NOMO-1 treated with DMSO at 0.1 percent for 48 hours (cell line): ENCODE measurements at regions not wholly inside any gene's neighbourhood (a gene's known extent, or its start where the extent isn't known, plus 50 kb on each side); places are given as distances from the start of the nearest gene placed in this dataset.

Source experiments
- DNase-seq: peaks from one replicate; lab custom pipeline; 2025; ENCODE audit not compliant: unreplicated experiment; lab: John Stamatoyannopoulos, UW

- no peak for DNase-seq
These were observed 308.1 kb downstream of the CDH26 start for GRCh38 chr20:60266177-60266823.

GRCh38 chr20:60268491-60268890, 310.3 kb downstream of the CDH26 start:
- no peak for DNase-seq

- no peak for DNase-seq
These were observed 311.4 kb downstream of the CDH26 start for GRCh38 chr20:60269573-60270162.

GRCh38 chr20:60270341-60270740, 312.1 kb downstream of the CDH26 start:
- DNase-seq: no peak

- DNase-seq: no peak
These were observed 313.4 kb downstream of the CDH26 start for GRCh38 chr20:60271597-60271996.

GRCh38 chr20:60272790-60273189, 314.6 kb downstream of the CDH26 start:
- no peak for DNase-seq

- no peak for DNase-seq
These were observed 316.5 kb downstream of the CDH26 start for GRCh38 chr20:60274717-60275116.

- no peak for DNase-seq
These were observed 323.1 kb downstream of the CDH26 start for GRCh38 chr20:60281295-60281694.

GRCh38 chr20:60283281-60283680, 325.1 kb downstream of the CDH26 start:
- no peak for DNase-seq

- no peak for DNase-seq
These were observed 328.5 kb downstream of the CDH26 start for GRCh38 chr20:60286764-60287163.

GRCh38 chr20:60288945-60289344, 330.7 kb downstream of the CDH26 start:
- DNase-seq: no peak

- peak; percentile 32 for DNase-seq
These were observed 333.8 kb downstream of the CDH26 start for GRCh38 chr20:60292001-60292520.

- no peak for DNase-seq
These were observed 336.4 kb downstream of the CDH26 start for GRCh38 chr20:60294632-60295031.

GRCh38 chr20:60295214-60295613, 337.0 kb downstream of the CDH26 start:
- DNase-seq: no peak

- no peak for DNase-seq
These were observed 339.4 kb downstream of the CDH26 start for GRCh38 chr20:60297649-60298048.

- DNase-seq: no peak
These were observed 340.4 kb downstream of the CDH26 start for GRCh38 chr20:60298647-60299046.

- DNase-seq: no peak
These were observed 341.7 kb downstream of the CDH26 start for GRCh38 chr20:60299951-60300350.

GRCh38 chr20:60300374-60300773, 342.2 kb downstream of the CDH26 start:
- no peak for DNase-seq

GRCh38 chr20:60302875-60303274, 344.7 kb downstream of the CDH26 start:
- no peak for DNase-seq

GRCh38 chr20:60304026-60304590, 345.9 kb downstream of the CDH26 start:
- no peak for DNase-seq

GRCh38 chr20:60304931-60305330, 346.7 kb downstream of the CDH26 start:
- no peak for DNase-seq

GRCh38 chr20:60306105-60306504, 347.9 kb downstream of the CDH26 start:
- DNase-seq: no peak
